ENCODE measurements at regions not wholly inside any gene's neighbourhood (a gene's known extent, or its start where the extent isn't known, plus 50 kb on each side); places are given as distances from the start of the nearest gene placed in this dataset.

DNA sequence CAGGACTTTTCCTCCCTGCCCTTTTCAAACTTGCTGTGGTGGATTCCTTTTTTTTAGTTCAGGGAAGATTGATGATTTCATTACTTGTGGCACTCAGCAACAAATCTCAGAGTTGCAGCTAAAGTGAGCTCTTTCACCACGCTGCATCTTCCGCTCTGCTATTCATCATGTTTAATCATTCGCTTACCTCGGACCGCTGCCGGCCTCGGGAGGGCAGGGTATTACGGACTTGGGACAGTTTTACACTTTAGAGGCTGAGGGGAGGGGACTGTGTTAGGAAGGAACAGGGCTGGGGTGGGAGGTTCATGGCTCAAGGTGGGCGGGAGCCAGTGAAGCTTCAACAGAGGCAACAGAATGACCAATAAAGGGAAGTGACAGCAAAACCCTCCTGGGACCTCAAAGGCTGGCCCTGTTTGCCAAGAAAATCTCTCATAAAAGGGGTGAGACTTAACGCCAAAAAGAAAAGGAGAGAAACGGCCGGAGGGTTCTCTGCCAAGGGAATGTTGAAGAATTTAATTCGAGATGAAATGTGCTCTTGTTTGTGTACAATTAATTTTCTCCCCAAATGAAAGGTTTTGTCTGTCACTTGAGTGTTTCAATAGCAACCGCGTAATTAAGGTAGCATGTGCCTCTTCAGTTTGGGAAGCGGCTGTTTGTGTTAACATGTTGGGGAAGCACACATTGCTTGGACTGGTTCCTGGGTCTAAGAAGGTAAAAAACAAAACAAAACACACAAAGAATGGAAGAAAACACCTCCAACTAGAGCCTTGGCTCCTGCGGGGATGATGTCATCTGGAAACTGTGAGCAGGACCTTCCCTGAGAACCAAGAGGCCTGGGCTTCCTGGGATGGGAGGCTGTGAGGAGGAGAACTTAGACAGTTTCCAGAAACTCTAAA is 72.5 kb upstream of the SULF2 start (continued):
- TF ChIP-seq, protein P1, sequence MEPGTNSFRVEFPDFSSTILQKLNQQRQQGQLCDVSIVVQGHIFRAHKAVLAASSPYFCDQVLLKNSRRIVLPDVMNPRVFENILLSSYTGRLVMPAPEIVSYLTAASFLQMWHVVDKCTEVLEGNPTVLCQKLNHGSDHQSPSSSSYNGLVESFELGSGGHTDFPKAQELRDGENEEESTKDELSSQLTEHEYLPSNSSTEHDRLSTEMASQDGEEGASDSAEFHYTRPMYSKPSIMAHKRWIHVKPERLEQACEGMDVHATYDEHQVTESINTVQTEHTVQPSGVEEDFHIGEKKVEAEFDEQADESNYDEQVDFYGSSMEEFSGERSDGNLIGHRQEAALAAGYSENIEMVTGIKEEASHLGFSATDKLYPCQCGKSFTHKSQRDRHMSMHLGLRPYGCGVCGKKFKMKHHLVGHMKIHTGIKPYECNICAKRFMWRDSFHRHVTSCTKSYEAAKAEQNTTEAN (CRISPR knock-in tag; IDR thresholded peaks at IDR 0.05) = no peak
- TF ChIP-seq NFATC4 (CRISPR knock-in tag; IDR thresholded peaks at IDR 0.05) (no peak), EMX1 (CRISPR knock-in tag; IDR thresholded peaks at IDR 0.05) (no peak), ZNF138 (CRISPR knock-in tag; conservative IDR thresholded peaks at IDR 0.05) (no peak), TEAD4 (CRISPR knock-in tag; IDR thresholded peaks at IDR 0.05) (no peak), ZNF263 (CRISPR knock-in tag; IDR thresholded peaks at IDR 0.05; ENCODE audit: low read depth) (no peak), TP53 (CRISPR knock-in tag; IDR thresholded peaks at IDR 0.05) (no peak), ETV6 (CRISPR knock-in tag; IDR thresholded peaks at IDR 0.05) (no peak), NR1H2 (CRISPR knock-in tag; IDR thresholded peaks at IDR 0.05) (no peak), ESRRA (CRISPR knock-in tag; IDR thresholded peaks at IDR 0.05; ENCODE audit: borderline replicate concordance) (no peak), FOXJ3 (CRISPR knock-in tag; IDR thresholded peaks at IDR 0.05; ENCODE audit: borderline replicate concordance) (no peak), NR3C1 (CRISPR knock-in tag; conservative IDR thresholded peaks at IDR 0.05; ENCODE audit: low read depth) (no peak)
- TF ChIP-seq, protein P2, sequence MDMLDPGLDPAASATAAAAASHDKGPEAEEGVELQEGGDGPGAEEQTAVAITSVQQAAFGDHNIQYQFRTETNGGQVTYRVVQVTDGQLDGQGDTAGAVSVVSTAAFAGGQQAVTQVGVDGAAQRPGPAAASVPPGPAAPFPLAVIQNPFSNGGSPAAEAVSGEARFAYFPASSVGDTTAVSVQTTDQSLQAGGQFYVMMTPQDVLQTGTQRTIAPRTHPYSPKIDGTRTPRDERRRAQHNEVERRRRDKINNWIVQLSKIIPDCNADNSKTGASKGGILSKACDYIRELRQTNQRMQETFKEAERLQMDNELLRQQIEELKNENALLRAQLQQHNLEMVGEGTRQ (CRISPR knock-in tag; IDR thresholded peaks at IDR 0.05) = no peak
- TF ChIP-seq, protein P3, sequence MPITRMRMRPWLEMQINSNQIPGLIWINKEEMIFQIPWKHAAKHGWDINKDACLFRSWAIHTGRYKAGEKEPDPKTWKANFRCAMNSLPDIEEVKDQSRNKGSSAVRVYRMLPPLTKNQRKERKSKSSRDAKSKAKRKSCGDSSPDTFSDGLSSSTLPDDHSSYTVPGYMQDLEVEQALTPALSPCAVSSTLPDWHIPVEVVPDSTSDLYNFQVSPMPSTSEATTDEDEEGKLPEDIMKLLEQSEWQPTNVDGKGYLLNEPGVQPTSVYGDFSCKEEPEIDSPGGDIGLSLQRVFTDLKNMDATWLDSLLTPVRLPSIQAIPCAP (CRISPR knock-in tag; IDR thresholded peaks at IDR 0.05) = no peak

DNA sequence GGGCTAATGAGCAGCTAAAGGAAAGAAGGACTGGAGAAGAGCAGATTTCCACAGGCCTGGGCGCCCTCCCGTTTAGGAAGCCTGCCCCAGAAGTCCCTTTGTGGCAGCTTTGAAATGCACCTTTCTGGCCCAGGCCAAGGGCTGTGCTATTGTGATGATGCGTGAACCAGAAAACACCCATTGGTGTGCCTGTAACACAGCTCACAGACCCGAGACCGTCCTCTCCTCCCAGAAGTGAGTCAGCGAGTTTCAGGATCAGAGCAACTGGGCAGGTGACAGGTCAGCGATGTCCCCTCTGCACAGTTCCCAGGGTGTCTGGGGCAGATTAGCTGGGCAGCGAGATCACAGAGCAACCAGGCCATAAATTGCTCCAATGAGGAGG is 71.9 kb upstream of the SULF2 start:
- no peak for DNase-seq (ENCODE audit: low spot score)
- Mint-ChIP-seq H3K9me3 (peaks cover 26% of the 10 kb centered on the region), H3K36me3 (peaks cover 19% of the 10 kb centered on the region), H3K27ac (peak overlapping the region; percentile 56; the same call in 1 of the 2 replicates), H3K27me3 (ENCODE audit: low read depth) (peaks cover 2% of the 10 kb centered on the region; the same call in 1 of the 2 replicates), H3K4me3 (no peak overlapping the region), H3K4me1 (peaks cover 10% of the 10 kb centered on the region)
- TF ChIP-seq, protein P4, sequence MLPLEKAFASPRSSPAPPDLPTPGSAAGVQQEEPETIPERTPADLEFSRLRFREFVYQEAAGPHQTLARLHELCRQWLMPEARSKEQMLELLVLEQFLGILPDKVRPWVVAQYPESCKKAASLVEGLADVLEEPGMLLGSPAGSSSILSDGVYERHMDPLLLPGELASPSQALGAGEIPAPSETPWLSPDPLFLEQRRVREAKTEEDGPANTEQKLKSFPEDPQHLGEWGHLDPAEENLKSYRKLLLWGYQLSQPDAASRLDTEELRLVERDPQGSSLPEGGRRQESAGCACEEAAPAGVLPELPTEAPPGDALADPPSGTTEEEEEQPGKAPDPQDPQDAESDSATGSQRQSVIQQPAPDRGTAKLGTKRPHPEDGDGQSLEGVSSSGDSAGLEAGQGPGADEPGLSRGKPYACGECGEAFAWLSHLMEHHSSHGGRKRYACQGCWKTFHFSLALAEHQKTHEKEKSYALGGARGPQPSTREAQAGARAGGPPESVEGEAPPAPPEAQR (CRISPR knock-in tag; IDR thresholded peaks at IDR 0.05) = no peak
- TF ChIP-seq NFE2L1 (CRISPR knock-in tag; IDR thresholded peaks at IDR 0.05) = peak; percentile 31; the same call in 1 of the 2 replicates
- no peak; the same call in 1 of the 2 replicates for ATAC-seq
- POLR2A ChIA-PET = no interaction called here
- CTCF ChIA-PET = interaction anchor here (0.6 to 1.3 kb wide), 4 partner anchors 71 to 661 kb away, joined by 3 to 5 read pairs (median 3); no protein-coding TSS in a partner anchor

DNA sequence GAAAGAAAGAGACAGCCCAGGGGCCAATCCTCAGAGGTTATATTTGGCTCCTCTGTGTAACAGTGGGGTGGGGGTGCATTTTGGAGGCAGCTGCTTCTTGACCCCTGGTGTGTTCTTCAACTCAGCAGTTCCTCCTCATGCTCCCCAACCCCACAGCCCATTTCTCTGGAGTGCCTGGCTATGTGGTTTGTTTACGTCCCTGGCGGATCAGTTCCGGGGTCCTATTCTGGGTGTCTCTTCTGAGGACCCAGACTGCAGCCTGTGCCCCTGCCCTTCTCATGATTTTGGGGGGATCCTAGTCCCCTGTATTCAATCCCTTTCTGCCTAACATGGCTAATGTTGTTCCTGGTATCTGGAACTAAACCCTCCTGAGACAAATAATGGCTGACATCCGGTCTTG is 70.5 kb upstream of the SULF2 start:
- CTCF ChIA-PET = interaction anchor here (1.4 kb wide), 1 partner anchor 195 kb away, joined by 3 read pairs; no protein-coding TSS in a partner anchor

More for the DNA sequence above, 70.5 kb upstream of the SULF2 start:
- POLR2A ChIA-PET = no interaction called here
- TF ChIP-seq NFE2L1 (CRISPR knock-in tag; IDR thresholded peaks at IDR 0.05) = no peak
- no peak for TF ChIP-seq TCF7 (CRISPR knock-in tag; IDR thresholded peaks at IDR 0.05; ENCODE audit: low read depth)
- TF ChIP-seq, protein P5, sequence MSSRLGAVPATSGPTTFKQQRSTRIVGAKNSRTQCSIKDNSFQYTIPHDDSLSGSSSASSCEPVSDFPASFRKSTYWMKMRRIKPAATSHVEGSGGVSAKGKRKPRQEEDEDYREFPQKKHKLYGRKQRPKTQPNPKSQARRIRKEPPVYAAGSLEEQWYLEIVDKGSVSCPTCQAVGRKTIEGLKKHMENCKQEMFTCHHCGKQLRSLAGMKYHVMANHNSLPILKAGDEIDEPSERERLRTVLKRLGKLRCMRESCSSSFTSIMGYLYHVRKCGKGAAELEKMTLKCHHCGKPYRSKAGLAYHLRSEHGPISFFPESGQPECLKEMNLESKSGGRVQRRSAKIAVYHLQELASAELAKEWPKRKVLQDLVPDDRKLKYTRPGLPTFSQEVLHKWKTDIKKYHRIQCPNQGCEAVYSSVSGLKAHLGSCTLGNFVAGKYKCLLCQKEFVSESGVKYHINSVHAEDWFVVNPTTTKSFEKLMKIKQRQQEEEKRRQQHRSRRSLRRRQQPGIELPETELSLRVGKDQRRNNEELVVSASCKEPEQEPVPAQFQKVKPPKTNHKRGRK (CRISPR knock-in tag; IDR thresholded peaks at IDR 0.05; ENCODE audit: borderline replicate concordance) = peak; percentile 62; the same call in 1 of the 2 replicates
- no peak for TF ChIP-seq HMGA2 (CRISPR knock-in tag; IDR thresholded peaks at IDR 0.05)
- no peak for DNase-seq (ENCODE audit: low spot score)
- ATAC-seq = no peak
- H3K36me3 Mint-ChIP-seq = peaks cover 19% of the 10 kb centered on the region
- H3K27me3 Mint-ChIP-seq (ENCODE audit: low read depth) = peaks cover 2% of the 10 kb centered on the region; the same call in 1 of the 2 replicates
- peaks cover 35% of the 10 kb centered on the region for H3K9me3 Mint-ChIP-seq
- peaks cover 10% of the 10 kb centered on the region for H3K4me1 Mint-ChIP-seq
- H3K27ac Mint-ChIP-seq = no peak overlapping the region
- H3K4me3 Mint-ChIP-seq = no peak overlapping the region
